Stimulated activated CD4-positive, alpha-beta T cell treated with anti-CD3 and anti-CD28 coated beads, Interleukin-12 subunit alpha, Interleukin-12 subunit beta, amount 100 ng/mL, for 48 hours (primary cell): ENCODE measurements at regions not wholly inside any gene's neighbourhood (a gene's known extent, or its start where the extent isn't known, plus 50 kb on each side); places are given as distances from the start of the nearest gene placed in this dataset.
"Not testable (repeated sequence)": the region's sequence is repeated elsewhere in the genome, so short reads cannot be mapped to it uniquely, and the experiment has no call there.

Experiments used
- DNase-seq, 3 donors: peaks; one replicate each; pipeline ENCODE4 v3.0.0-alpha.2; 2020; ENCODE audit warnings: low read depth in 2 of 3, low spot score in 1 of 3

DNA sequence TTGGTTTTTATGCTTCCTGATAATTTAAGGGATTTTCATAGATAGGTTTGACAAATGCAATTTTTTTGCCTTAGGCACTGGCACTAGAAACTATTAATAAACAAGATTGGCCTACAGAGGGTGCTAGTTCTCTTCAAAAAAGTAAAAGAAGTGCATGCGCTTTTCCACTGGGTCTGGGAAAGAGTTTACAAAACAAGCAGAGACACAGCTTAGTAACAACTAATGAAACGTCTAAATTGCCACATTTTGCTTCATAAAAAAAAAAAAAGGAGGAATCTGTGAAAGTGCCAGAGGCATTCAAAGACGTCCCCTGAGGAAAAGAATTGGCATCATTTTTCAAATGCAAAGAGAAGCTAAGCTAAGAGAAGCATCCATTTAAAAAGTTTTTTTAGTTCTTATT, 58.3 kb upstream of the EEA1 start:
- peak in 1 of 3 donors; percentile 32 for DNase-seq

DNA sequence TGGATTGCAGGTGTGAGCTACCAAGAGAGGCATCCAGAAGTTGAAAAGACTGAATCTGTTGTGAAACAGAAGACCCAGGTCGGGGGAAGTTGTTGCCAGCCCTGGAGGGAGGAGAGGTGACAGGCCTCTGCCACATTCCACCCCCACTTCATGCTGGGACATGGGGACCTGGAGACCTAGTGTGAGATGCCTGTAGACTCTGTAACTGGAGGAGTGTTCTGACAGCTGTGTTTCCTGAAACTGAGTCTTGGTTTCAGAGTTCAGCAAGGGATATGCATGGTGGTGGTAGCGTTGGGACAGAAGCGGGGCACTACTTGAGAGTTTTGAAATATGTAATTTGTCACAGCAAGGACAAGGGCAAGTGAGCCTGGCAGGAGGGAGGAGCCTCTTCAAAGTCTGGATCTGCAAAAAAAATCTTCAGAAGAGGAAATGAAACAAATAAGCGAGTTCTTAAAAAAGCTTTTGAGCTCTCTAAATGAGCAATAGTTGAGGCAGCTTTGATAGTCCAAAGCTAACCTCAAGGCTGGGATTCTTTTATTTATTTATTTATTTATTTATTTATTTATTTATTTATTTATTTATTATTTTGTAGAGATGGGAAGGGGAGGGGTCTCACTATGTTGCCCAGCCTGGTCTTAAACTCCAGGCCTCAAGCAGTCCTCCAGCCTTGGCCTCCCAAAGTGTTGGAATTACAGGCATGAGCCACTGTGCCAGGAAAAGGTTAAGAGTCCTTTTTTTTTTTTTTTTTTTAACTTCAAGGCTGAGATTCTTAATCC, 58.9 kb upstream of the EEA1 start:
- DNase-seq = peak; percentile 26 to 44 (median 39)

DNA sequence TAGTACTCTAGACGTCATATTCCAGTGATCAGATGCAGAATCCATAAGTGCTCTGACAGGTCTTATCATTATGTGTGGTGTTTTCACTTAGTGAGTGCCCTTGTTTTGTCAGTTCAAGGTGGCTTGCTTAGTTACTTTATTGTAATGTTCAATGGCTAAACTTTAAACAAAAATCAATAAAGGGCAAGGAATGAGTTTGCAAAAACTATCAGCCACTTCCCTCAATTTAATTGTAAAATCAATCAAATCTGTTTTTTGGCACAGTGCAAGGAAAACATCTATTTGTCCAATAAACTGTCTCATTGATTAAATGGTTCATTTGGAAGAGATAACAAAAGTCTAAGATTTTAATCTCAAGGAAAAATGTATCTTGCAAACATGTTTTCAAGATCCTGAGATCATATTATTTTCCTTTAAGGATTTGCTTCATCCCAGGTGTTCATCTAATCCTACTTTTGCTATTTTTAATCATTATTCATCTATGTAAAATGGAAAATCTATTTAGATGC, 59.6 kb upstream of the EEA1 start:
- DNase-seq = no peak

DNA sequence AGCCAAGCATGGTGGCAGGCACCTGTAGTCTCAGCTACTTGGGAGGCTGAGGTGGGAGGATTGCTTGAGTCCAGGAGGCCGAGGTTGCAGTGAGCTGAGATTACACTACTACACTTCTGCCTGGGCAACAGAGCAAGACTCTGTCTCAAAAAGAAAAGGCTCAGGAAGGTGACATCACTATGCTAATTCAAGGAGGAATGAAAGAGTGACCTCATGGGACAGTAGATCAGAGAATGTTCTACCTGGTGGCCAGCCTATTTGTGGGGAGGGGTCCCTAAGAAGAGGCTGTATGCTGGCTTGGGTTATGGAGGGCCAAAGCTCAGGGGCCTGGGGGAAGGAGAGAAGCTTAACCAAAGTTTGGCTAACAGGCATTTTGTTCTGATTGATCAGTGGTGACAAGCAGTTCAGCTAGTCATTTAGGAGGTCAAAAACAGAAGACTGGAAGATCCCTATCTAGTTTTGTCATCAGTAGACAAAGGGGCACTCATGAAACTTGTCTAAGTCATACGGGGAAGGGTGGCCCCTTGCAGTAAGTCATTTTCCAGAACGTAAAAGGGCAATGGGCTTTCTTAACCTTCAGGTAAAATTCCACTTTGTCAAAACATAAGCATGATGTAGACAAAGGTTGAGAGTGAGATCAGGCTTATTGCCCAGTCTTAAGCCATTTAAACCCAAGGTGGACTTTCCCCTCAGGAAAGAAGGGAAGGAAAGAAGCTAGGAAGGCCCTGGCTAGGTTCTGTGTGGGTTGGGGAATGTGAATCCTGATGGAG, 60.8 kb upstream of the EEA1 start:
- peak in 2 of 3 donors; percentile 10 to 12 for DNase-seq

DNA sequence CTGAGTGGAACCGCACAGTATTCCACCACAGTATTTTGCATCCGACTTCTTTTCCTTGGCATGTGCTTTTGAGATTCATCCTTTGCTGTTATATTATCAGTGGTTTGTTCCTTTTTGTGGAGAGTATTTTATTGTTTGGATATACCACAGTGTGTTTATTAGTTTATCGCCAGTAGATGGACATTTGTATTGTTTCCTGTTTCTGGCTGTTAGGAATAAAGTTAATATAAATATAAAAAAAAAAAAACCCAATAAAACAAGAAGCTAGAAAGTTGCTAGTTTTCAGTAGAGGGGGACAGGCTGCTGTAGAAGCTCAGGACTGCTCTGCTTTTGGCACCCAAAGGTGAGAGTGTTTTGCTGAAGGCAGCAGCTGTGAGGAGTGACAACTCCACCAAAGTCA, 62.0 kb upstream of the EEA1 start:
- no peak for DNase-seq

DNA sequence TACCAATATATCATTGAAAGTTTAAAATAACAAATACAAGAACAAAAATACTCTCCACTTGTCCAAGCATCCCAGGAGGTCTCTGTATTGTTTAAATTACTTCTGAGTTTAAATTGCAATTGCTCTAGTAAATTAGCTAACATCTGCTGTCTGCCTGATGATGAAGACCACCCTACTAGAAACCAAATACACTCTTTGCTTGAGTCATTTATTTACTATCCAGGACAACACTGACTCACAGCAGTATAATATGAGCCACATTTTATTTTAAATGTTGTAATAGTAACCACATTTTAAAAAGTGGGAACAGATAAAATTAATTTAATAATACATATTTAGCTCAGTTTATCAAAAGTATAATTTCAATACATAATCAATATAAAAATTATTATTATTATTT, 62.9 kb upstream of the EEA1 start:
- no peak for DNase-seq

DNA sequence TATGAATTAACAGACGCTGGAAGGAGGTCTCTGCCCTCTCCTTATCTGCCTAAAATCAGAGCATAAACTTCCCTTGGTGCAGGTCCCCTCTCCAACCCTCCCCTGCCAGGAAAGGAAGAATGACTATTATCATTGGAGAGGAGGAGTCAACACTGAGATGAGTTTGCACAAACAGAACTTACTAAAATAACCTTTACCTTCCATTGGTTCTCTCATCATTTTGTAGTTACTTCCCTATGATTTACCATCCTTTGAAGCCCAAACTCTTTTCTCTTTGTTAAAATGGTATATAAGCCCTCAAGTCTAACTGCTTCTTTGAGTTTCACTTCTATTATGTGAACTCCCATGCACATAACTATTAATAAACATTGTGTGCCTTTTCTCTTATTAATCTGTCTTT, 64.2 kb upstream of the EEA1 start:
- no peak for DNase-seq

DNA sequence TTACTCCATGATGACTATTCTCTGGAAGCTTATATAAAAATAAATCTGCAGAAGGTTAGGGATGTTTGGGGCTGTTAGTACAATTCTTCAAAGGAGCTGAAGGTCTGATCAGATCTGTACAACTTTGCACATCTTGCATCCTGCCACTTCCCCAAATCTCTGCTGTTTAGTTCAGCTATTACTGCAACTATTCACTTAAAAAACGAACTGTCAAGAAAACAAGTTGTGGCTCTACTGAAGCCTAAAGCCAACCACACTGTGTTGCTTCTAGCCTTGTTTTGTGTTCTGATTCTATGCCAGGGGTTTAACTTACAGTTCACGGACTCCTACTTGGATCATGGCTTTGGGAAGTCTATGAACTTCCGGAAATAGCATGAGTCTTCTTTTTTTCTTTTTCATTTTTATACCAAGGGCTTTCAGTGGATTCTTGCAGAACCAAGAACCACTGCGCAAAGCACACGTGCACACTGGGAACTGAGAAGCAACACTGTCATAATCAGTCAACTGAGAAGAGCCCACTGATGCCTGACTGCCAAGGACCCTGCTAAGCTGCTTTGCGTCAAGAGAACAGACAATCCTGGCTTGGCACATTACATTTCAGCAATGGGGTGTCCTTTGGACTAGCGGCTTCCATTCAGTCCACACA, 66.3 kb upstream of the EEA1 start:
- DNase-seq = no peak

DNA sequence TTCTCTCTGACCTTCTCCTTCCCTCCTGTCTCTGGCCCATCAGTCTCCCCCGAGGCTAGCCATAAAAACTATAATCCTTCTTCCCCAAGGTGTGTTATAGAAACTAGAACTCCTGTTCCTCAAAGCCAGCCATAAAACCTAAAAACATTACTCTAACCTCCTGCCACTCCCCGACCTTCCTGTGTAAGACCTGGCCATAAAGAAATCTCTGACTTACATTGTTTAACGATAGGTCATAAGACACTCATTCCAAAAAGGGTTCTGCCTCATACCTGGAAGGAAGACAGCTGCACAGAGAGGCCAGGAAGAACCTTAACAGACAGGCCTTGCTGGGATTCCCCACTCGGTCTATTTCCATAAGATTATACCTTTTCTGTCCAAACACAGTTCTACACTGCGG, 70.9 kb upstream of the EEA1 start:
- no peak for DNase-seq

DNA sequence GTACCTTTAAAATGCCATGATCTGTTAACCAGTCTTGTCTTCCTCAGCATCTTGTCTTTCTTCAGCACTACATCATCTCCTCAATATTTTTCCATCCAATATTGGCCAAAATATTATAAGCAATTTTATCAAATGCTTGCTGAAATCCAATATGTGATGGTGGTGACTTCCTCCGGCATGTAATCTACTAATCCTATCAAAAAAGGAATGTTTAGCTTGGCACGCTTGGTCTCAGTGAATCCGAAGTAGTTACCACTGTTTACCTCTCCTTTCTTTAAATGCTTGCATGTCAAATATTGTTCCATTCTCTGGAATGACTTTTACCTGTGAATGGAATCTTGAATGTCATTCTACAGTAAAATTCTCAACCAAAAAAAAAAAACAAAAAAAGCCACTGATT, 72.3 kb upstream of the EEA1 start:
- DNase-seq = no peak

DNA sequence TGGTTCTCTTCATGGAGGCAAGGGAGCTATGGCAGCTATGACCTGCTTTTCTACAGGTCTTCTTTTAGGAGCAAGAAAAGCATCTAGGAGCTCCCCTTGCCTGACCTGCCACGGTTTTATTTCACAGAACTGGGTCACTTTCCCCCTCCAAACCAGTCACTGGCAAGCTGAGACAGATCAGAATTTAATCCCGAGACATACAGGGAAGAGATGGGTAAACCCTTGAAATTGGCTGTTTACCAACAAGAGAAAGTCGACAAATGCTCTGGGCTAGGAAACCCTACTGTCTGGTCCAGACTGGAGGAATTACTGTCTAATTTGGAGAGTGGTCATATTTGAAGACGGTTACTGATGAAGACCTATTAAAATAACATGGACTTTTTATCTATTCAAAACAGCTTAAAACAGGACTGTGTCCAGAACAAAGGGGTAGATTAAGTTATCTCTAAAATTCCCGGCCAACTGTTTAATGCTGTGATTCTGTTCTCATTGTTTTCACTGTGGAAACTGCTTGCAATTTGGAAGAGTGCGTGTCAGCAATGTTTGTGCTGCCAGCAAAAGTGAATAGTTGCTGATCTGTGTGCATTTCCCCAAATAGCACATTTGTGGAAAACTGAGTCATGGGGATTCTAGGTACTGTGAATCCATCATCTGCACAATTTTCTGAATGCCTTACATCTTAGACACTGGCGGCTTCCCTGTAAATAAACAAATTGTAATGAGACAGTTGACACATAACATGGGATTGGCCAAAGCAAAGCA, 73.4 kb upstream of the EEA1 start:
- DNase-seq = no peak

DNA sequence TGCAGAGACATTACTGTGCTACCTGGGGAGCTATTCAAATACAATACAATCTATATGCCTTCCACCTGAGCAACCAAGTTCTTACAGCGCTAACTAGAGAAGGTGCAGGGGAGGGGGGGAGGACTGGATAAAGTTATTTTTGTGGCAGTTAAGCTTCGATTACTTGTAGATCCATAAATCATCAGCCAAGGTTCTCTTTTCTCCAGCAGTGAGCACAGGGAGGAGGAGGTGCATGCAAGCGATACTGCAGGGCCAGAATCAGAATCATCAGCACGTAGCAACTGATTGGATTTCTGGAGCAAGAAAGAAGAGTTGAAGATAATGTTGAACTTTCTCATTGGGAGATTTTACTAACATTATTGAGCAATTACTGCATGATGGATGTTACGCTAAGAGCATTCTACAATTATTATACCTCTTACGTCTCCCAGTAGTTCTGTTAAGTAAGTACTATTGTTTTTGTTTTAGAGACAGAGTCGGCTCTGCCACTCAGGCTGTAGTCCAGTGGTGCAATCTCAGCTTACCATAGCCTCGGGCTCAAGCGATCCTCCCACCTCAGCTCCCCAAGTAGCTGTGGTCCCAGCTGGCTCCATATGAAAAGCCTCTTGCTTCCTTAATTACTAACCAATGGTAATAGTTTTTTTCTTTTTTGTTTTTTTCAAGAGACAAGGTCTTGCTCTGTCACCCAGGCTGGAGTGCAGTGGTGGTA, 74.6 kb upstream of the EEA1 start:
- no peak for DNase-seq

DNA sequence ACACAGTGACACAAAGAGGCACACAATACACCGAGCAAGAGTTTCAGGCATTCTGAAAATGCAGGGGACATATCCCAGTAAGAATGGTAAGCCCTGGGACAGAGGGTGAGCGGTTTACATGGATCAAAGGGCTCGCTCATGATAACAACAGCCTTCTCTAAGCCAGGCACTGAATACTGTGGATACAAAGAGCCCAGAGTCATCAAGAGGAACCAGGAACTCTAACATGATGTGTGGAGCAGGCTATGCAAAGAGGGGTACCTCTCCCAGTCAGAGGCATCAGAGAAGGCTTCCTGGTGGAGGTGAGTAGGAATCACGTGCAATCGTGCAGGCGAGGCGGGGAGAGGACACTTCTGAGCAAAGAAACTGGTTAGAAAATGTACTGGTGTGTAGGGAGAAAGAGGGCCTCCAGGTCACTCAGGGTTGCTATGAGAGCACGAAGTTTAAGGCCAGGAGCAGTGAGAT, 76.9 kb upstream of the EEA1 start:
- no peak for DNase-seq

DNA sequence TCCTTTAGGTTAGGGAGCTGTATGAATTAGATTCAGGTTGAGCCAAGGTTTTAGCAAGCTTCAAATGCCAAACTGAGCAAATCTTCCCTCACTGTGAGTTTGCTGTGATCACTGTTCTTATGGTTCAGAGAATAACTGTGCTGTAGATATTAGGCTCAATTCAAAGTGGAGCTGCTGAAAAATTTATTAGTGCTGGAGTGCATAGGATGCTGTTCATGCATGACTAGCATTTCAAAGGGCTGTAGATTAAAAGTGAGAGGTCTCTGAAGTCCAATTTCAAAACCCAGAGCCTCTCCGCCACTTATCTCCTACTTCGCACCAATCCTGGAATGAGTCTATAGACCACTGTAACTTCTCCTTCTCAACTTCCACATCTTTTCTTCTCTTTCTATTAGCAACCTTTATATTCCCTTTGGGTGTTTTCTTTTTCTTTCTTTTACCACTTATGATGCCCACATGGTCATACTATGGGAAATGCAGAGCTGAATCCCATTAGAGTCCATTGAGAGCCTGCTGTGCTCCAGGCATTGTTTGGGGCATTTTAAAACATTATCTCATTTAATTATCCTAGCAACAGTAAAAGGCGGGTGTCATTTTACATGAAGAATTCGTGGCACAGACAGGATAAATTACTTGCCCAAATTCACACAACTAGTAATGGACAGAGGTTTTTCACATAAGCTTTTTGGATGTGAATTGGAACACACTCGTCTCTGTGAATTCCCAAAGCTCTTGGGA, 77.5 kb upstream of the EEA1 start:
- no peak for DNase-seq

DNA sequence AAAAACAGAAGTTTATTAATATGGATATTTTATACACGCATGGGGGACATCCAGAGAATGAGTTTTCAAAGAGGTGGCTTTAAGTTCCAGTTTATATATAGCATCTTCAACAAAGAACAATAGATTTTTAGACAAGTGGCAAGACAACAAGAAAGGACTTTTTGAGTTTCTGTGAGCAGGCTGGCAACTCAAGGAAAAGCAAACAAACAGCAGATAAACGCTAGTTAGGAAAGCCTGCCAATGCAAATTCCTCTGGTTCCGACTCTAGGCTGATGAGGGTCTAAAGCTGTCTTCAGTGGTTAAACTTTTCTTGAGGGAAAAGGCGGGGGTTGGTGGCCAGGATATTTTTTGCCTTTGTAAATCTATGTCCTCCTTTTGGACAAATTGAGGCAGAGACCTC, 78.4 kb upstream of the EEA1 start:
- DNase-seq = no peak

DNA sequence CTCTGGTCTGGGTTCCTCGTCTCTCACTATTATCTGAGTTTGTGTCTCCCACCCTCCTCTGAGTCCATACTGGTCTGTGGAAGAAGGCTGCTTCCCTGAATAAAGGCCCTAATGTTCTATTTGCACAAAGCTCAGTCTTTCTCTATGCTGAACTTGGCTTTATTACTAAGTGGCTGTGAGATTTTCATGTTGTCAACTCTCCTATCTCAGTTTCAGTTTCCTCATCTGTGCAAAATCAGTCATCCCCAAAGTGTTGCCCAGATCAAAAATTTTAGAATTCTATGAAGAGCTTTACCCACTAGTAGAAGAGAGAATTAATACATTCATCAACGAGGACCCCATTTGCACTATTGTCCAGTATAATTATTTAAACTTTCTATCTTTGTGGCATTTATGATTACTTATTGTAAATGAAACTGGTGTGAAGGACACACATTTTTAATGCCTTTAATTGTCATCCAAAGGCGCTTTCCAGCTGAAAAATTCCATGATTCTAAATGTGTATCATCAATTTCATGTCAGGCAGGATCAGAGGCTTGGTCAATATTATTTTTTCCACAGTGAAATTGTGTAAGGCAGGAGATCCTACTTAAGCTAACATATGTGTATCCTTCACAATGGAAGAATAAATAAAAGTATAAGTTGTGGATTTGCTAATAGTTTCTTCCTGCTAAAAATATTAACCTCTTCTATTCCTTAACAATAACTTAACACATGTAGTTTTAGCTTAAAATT, 79.1 kb upstream of the EEA1 start:
- no peak for DNase-seq

DNA sequence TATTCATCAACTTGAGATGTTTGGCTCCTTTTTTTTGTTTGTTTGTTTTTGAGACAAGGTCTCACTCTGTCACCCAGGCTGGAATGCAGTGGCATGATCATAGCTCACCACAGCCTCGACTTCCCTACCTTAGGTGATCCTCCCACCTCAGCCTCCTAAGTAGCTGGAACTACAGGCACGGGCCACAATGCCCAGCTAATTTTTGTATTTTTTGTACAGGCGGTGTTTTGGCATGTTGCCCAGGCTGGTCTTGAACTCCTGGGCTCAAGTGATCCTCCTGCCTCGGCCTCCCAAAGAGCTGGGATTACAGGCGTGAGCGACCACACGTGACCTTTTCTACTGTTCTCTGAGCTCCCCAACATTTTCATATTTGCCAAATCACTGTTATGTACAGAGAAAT, 79.8 kb upstream of the EEA1 start:
- DNase-seq = not testable (repeated sequence)

DNA sequence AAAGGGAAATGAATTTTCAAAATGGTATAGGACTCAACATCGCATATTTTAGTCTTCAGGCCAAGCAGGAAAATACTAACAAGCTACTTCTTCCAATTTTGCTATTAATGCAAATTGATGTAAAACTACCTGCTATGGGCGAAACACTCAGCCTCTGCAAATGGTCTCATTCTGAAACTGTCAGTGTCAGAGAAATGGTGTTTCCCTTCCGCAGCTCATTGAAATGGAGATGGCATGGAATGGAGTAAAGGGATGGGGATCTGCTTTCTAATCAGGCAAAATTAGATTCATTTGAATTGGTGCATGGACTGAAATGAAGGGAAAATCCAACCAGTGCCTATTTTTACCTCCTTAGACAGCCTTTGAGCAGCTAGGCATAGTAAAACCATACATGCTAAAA, 80.4 kb upstream of the EEA1 start:
- DNase-seq = no peak

DNA sequence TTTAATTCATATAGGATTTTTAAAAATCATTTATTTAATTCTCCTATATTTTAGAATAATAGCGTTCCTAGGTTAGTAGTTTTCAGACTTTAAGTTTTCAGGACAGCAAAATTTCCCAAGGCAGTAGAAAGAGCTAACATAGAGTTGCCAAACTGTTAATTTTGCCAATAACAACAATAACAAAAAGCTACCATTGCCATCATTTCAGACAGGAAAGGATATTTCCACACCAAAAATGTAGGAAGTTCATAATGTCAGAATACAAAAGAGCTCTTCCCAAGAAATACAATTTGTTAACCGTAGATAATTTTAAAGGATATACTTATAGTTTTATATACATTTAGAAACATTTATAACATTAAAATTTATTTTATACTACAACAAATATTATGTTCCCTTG, 81.4 kb upstream of the EEA1 start:
- no peak for DNase-seq
